HG03558 (cell line): ENCODE measurements at regions not wholly inside any gene's neighbourhood (a gene's known extent, or its start where the extent isn't known, plus 50 kb on each side); places are given as distances from the start of the nearest gene placed in this dataset.
A peak's percentile ranks its signal among the peaks of the same experiment; 100 is the strongest.
"Not testable (repeated sequence)": the region's sequence is repeated elsewhere in the genome, so short reads cannot be mapped to it uniquely, and the experiment has no call there.

Experiments
- ATAC-seq: cut with Tn5 transposase; IDR thresholded peaks from one replicate; pipeline ENCODE4 v1.9.1; 2021; ENCODE audit warnings: moderate number of reproducible peaks; ENCODE audit not compliant: unreplicated experiment; ENCODE audit errors: extremely low read depth

- ATAC-seq: not testable (repeated sequence)
Measured at GRCh38 chr5:34258598-34258997, 215.6 kb upstream of the C1QTNF3 start.

- ATAC-seq: not testable (repeated sequence)
Measured at GRCh38 chr5:34261020-34261419, 218.0 kb upstream of the C1QTNF3 start.

- not testable (repeated sequence) for ATAC-seq
Measured at GRCh38 chr5:34266151-34266550, 223.1 kb upstream of the C1QTNF3 start.

- ATAC-seq: not testable (repeated sequence)
Measured at GRCh38 chr5:34296759-34297158, 253.7 kb upstream of the C1QTNF3 start.

- not testable (repeated sequence) for ATAC-seq
Measured at GRCh38 chr5:34329201-34329600, 286.2 kb upstream of the C1QTNF3 start.

- not testable (repeated sequence) for ATAC-seq
Measured at GRCh38 chr5:34329611-34330108, 286.6 kb upstream of the C1QTNF3 start.

- not testable (repeated sequence) for ATAC-seq
Measured at GRCh38 chr5:34331928-34332454, 289.0 kb upstream of the C1QTNF3 start.

- ATAC-seq: not testable (repeated sequence)
Measured at GRCh38 chr5:34339408-34340001, 296.5 kb upstream of the C1QTNF3 start.

- ATAC-seq: not testable (repeated sequence)
Measured at GRCh38 chr5:34354440-34354839, 301.7 kb upstream of the RAI14 start.

GRCh38 chr5:34371417-34371816 lies 284.7 kb upstream of the RAI14 start:
- ATAC-seq: not testable (repeated sequence)

- ATAC-seq: not testable (repeated sequence)
Measured at GRCh38 chr5:34371817-34372216, 284.3 kb upstream of the RAI14 start.

- not testable (repeated sequence) for ATAC-seq
Measured at GRCh38 chr5:34372739-34373138, 283.4 kb upstream of the RAI14 start.

- ATAC-seq: not testable (repeated sequence)
Measured at GRCh38 chr5:34377651-34378050, 278.5 kb upstream of the RAI14 start.

GRCh38 chr5:34378498-34378897 lies 277.6 kb upstream of the RAI14 start:
- not testable (repeated sequence) for ATAC-seq

- ATAC-seq: not testable (repeated sequence)
Measured at GRCh38 chr5:34388754-34389153, 267.4 kb upstream of the RAI14 start.

- no peak for ATAC-seq
Measured at GRCh38 chr5:34409373-34409772, 246.8 kb upstream of the RAI14 start.

- ATAC-seq: no peak
Measured at GRCh38 chr5:34410411-34411139, 245.6 kb upstream of the RAI14 start.

GRCh38 chr5:34411470-34412346 lies 244.4 kb upstream of the RAI14 start:
- no peak for ATAC-seq

- no peak for ATAC-seq
Measured at GRCh38 chr5:34412736-34413135, 243.4 kb upstream of the RAI14 start.

- ATAC-seq: peak; percentile 98
Measured at GRCh38 chr5:34415559-34416198, 240.4 kb upstream of the RAI14 start.
